Gastrocnemius medialis (tissue), 4 donors: ENCODE measurements at regions not wholly inside any gene's neighbourhood (a gene's known extent, or its start where the extent isn't known, plus 50 kb on each side); places are given as distances from the start of the nearest gene placed in this dataset.

Source experiments
- CTCF ChIP-seq, 5 experiments: fragments of 450-650 bp in 3 of 5; fragments of 200-600 bp in 2 of 5; sonication (generic) in 2 of 5; IDR thresholded peaks in 4 of 5; conservative IDR thresholded peaks in 1 of 5; 1 replicate in 4 of 5; 2 replicates in 1 of 5; pipeline ENCODE4 v1.5.1; 2016 to 2019; ENCODE audit warnings: antibody characterized with exemption in 5 of 5, mild to moderate bottlenecking in 3 of 5, moderate library complexity in 3 of 5
- POLR2A ChIP-seq, 2 donors: fragments of 450-650 bp; IDR thresholded peaks; one replicate each; pipeline ENCODE4 v1.6.1; 2017; ENCODE audit warnings: antibody characterized with exemption in 2 of 2, mild to moderate bottlenecking in 2 of 2, moderate library complexity in 2 of 2

DNA sequence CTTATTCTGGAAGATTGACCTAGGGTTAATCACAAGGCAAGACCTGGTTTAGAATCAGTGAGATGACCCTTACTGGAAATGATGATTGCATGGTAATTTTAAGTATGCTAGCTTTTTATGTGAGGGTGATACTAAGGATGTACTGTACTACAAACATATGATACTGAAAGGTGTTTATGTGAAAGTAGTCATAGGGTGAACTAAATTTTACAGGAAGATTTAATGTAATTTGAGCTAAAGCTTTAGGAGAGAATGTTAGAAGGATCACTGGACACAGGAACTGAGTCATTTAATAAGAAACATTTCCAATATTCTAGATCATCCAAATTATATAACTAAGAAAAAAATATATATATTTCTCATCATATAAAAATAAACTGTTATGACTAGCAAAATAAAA is 197.2 kb downstream of the COX7C start:
- TF ChIP-seq CTCF (IDR thresholded peaks at IDR 0.05 in 4 of 5, conservative IDR thresholded peaks at IDR 0.05 in 1 of 5) (no peak), POLR2A (IDR thresholded peaks at IDR 0.05) (no peak)
